ENCODE measurements at regions not wholly inside any gene's neighbourhood (a gene's known extent, or its start where the extent isn't known, plus 50 kb on each side); places are given as distances from the start of the nearest gene placed in this dataset.

GRCh38 chr1:90475631-90476030 is 241.5 kb downstream of the BARHL2 start:
- TF ChIP-seq CTCF (IDR thresholded peaks at IDR 0.05; ENCODE audit: insufficient read depth, low read length), result no peak
- TF ChIP-seq REST (IDR thresholded peaks at IDR 0.05; ENCODE audit: insufficient replicate concordance, low read depth), result no peak
- no peak for TF ChIP-seq GABPA (IDR thresholded peaks at IDR 0.05; ENCODE audit: low read depth)
- TF ChIP-seq SPI1 (IDR thresholded peaks at IDR 0.05; ENCODE audit: borderline replicate concordance, low read depth), result no peak
- TF ChIP-seq POLR2AphosphoS5 (IDR thresholded peaks at IDR 0.05; ENCODE audit: low read depth), result no peak
- H3K4me3 ChIP-seq (replicated peaks; ENCODE audit: insufficient read depth, low read length), result no peak overlapping the region
- H3K27ac ChIP-seq (replicated peaks), result no peak overlapping the region
- H3K27me3 ChIP-seq (ENCODE audit: insufficient read depth, poor library complexity, severe bottlenecking), result no peaks in the 10 kb centered on the region
- DNase-seq (ENCODE audit: low read depth in 1 of 2, low spot score in 1 of 2), result no peak

- DNase-seq (ENCODE audit: low read depth in 1 of 2, low spot score in 1 of 2), result no peak
- no peaks in the 10 kb centered on the region for H3K27me3 ChIP-seq (ENCODE audit: insufficient read depth, poor library complexity, severe bottlenecking)
- no peak overlapping the region for H3K4me3 ChIP-seq (replicated peaks; ENCODE audit: insufficient read depth, low read length)
- no peak for TF ChIP-seq GABPA (IDR thresholded peaks at IDR 0.05; ENCODE audit: low read depth)
- TF ChIP-seq CTCF (IDR thresholded peaks at IDR 0.05; ENCODE audit: insufficient read depth, low read length), result no peak
- no peak for TF ChIP-seq REST (IDR thresholded peaks at IDR 0.05; ENCODE audit: insufficient replicate concordance, low read depth)
- no peak for TF ChIP-seq SPI1 (IDR thresholded peaks at IDR 0.05; ENCODE audit: borderline replicate concordance, low read depth)
- no peak for TF ChIP-seq POLR2AphosphoS5 (IDR thresholded peaks at IDR 0.05; ENCODE audit: low read depth)
- H3K27ac ChIP-seq (replicated peaks), result no peak overlapping the region
These were observed 242.4 kb downstream of the BARHL2 start for GRCh38 chr1:90474731-90475130.

- Histone ChIP-seq H3K4me3 (replicated peaks; ENCODE audit: insufficient read depth, low read length) (no peak overlapping the region), H3K27me3 (ENCODE audit: insufficient read depth, poor library complexity, severe bottlenecking) (no peaks in the 10 kb centered on the region), H3K27ac (replicated peaks) (no peak overlapping the region)
- no peak for DNase-seq (ENCODE audit: low read depth in 1 of 2, low spot score in 1 of 2)
- TF ChIP-seq POLR2AphosphoS5 (IDR thresholded peaks at IDR 0.05; ENCODE audit: low read depth) (no peak), CTCF (IDR thresholded peaks at IDR 0.05; ENCODE audit: insufficient read depth, low read length) (no peak), GABPA (IDR thresholded peaks at IDR 0.05; ENCODE audit: low read depth) (no peak), REST (IDR thresholded peaks at IDR 0.05; ENCODE audit: insufficient replicate concordance, low read depth) (no peak), SPI1 (IDR thresholded peaks at IDR 0.05; ENCODE audit: borderline replicate concordance, low read depth) (no peak)
These were observed 242.9 kb downstream of the BARHL2 start for GRCh38 chr1:90474158-90474557.

Data from HL-60 (cell line).